HEK293T (cell line): ENCODE measurements at regions not wholly inside any gene's neighbourhood (a gene's known extent, or its start where the extent isn't known, plus 50 kb on each side); places are given as distances from the start of the nearest gene placed in this dataset.

Experiments used
- CTCF ChIA-PET: fragments of 350-600 bp; formaldehyde crosslinking; extraction: SDS; loops from one replicate; lab custom pipeline; 2021; ENCODE audit warnings: antibody characterized with exemption, inconsistent platforms; lab: Yijun Ruan, JAX
- POLR2A ChIA-PET: fragments of 350-600 bp; formaldehyde crosslinking; extraction: SDS; loops from one replicate; lab custom pipeline; 2020; ENCODE audit warnings: antibody characterized with exemption, inconsistent platforms; lab: Yijun Ruan, JAX
- DNase-seq: peaks from one replicate; pipeline ENCODE4 v3.0.0; 2012; ENCODE audit warnings: mixed read lengths; ENCODE audit errors: extremely low spot score
- ARNT ChIP-seq: fragments of 450-650 bp; IDR thresholded peaks from 2 replicates; pipeline ENCODE4 v1.6.1; 2017; ENCODE audit warnings: mild to moderate bottlenecking
- BHLHE40 ChIP-seq: fragments of 450-650 bp; IDR thresholded peaks from 2 replicates; pipeline ENCODE4 v1.6.1; 2016; ENCODE audit warnings: mild to moderate bottlenecking, moderate library complexity, borderline replicate concordance
- CTBP1 ChIP-seq: fragments of 450-650 bp; IDR thresholded peaks from 2 replicates; pipeline ENCODE4 v1.6.1; 2016; ENCODE audit warnings: borderline replicate concordance
- ELF4 ChIP-seq: fragments of 450-650 bp; IDR thresholded peaks from 2 replicates; pipeline ENCODE4 v1.6.1; 2017; ENCODE audit warnings: antibody characterized with exemption
- FOXA1 ChIP-seq: fragments of 450-650 bp; IDR thresholded peaks from 2 replicates; pipeline ENCODE4 v1.6.1; 2016; ENCODE audit warnings: mild to moderate bottlenecking
- FOXK2 ChIP-seq: fragments of 450-650 bp; IDR thresholded peaks from 2 replicates; pipeline ENCODE4 v1.6.1; 2016; ENCODE audit warnings: mild to moderate bottlenecking
- FOXM1 ChIP-seq: fragments of 450-650 bp; IDR thresholded peaks from 2 replicates; pipeline ENCODE4 v1.6.1; 2017; ENCODE audit warnings: mild to moderate bottlenecking, borderline replicate concordance
- HDGF ChIP-seq: fragments of 450-650 bp; IDR thresholded peaks from 2 replicates; pipeline ENCODE4 v1.6.1; 2017; ENCODE audit warnings: antibody characterized with exemption, borderline replicate concordance
- L3MBTL2 ChIP-seq: fragments of 450-650 bp; conservative IDR thresholded peaks from 2 replicates; pipeline ENCODE4 v1.6.1; 2016; ENCODE audit warnings: mild to moderate bottlenecking
- LEF1 ChIP-seq: fragments of 450-650 bp; IDR thresholded peaks from 2 replicates; pipeline ENCODE4 v1.6.1; 2017; ENCODE audit warnings: mild to moderate bottlenecking, borderline replicate concordance
- NFRKB ChIP-seq: fragments of 450-650 bp; IDR thresholded peaks from 2 replicates; pipeline ENCODE4 v1.6.1; 2016; ENCODE audit warnings: mild to moderate bottlenecking, moderate library complexity
- PKNOX1 ChIP-seq: fragments of 450-650 bp; IDR thresholded peaks from 2 replicates; pipeline ENCODE4 v1.6.1; 2016
- SP1 ChIP-seq: fragments of 450-650 bp; IDR thresholded peaks from 2 replicates; pipeline ENCODE4 v1.6.1; 2017
- SUZ12 ChIP-seq: fragments of 450-650 bp; IDR thresholded peaks from 2 replicates; pipeline ENCODE4 v1.6.1; 2016; ENCODE audit warnings: mild to moderate bottlenecking
- TARDBP ChIP-seq: fragments of 450-650 bp; IDR thresholded peaks from 2 replicates; pipeline ENCODE4 v1.6.1; 2016
- ZNF384 ChIP-seq: fragments of 450-650 bp; IDR thresholded peaks from 2 replicates; pipeline ENCODE4 v1.6.1; 2016

DNA sequence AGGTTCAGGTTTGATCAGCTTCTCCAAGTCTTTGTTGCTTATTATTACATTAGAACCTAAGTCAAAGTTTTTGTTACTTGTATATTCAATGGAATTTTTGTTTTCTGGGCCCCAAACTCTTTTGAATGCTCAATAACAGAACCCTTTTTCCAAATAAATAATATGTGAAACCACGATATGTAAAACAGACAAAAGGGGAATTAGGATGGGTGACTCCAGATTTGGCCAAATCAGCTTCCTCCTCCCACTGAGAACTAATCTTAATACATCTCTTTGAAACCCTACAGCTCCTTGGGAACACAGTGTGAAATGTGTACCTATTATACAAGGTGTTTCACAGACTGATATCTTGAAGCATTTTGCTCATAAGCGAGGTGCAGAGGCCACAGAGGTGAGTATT lies 67.0 kb upstream of the TNFSF18 start:
- POLR2A ChIA-PET, result no interaction called here
- CTCF ChIA-PET, result interaction anchor here (0.7 kb wide), 1 partner anchor 23 kb away, joined by 3 read pairs; no protein-coding TSS in a partner anchor
- no peak for TF ChIP-seq NFRKB
- TF ChIP-seq ELF4, result no peak
- no peak for TF ChIP-seq ARNT
- TF ChIP-seq LEF1, result no peak
- no peak for TF ChIP-seq BHLHE40
- TF ChIP-seq SP1, result no peak
- TF ChIP-seq CTBP1, result no peak
- TF ChIP-seq PKNOX1, result no peak
- TF ChIP-seq FOXM1, result no peak
- no peak for TF ChIP-seq HDGF
- TF ChIP-seq FOXA1, result no peak
- TF ChIP-seq ZNF384, result no peak
- no peak for TF ChIP-seq L3MBTL2
- TF ChIP-seq TARDBP, result no peak
- no peak for DNase-seq

DNA sequence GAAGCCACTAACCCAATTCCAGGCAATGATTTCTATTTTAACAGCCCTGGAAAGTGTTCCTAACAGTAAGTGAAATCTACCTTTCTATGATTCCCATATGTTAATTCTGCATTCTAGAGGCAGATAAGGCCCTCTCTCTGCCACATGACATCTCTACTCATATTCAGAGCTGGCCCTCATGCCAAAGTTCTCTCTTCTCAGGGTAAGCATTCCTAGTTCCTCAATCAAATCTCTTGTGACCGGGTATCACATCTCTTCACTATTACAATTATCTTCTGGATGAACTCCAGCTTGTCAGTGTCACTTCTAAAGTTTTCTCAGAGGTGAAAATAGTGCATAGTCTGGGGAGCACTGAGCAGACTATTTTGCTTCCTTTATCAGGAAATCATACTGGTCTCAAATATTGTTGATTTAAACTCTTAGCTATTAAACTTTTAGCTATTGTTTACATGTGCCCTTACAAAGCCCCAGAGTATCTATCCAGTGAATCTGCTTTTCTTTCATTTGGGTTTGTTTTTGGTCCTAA lies 66.4 kb upstream of the TNFSF18 start:
- ChIA-PET CTCF (no interaction called here), POLR2A (no interaction called here)
- no peak for DNase-seq
- no peak for TF ChIP-seq PKNOX1
- no peak for TF ChIP-seq L3MBTL2
- no peak for TF ChIP-seq FOXM1
- no peak for TF ChIP-seq HDGF
- no peak for TF ChIP-seq ZNF384
- TF ChIP-seq TARDBP, result no peak
- TF ChIP-seq FOXA1, result no peak
- TF ChIP-seq NFRKB, result no peak
- no peak for TF ChIP-seq ARNT
- TF ChIP-seq SP1, result no peak
- TF ChIP-seq FOXK2, result no peak
- no peak for TF ChIP-seq ELF4
- no peak for TF ChIP-seq LEF1

DNA sequence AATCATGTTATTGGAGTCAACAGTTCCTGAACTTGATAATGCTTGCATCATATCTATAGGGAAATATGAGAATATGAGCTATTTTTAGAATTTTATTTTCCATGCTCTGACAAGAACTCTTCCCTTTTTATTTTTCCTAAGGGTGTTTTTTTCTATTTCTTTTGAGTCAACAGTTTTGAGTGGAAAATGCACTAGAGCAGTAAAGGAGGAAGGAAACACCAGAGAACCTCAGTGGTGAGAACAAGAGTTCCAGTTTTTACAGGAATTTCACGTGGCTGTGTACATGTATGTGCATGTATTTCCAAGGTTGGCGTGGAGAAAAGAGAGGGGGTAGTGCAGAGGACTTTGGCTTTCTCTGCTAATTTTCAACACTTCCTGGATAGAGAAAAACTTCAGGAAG lies 63.6 kb upstream of the TNFSF18 start:
- ChIA-PET POLR2A (no interaction called here), CTCF (no interaction called here)
- TF ChIP-seq L3MBTL2 (no peak), ZNF384 (no peak), FOXM1 (no peak)

GRCh38 chr1:173113015-173113741 lies 62.4 kb upstream of the TNFSF18 start:
- TF ChIP-seq ARNT (no peak), CTBP1 (no peak), FOXA1 (no peak), SP1 (no peak), FOXK2 (no peak), TARDBP (no peak), L3MBTL2 (no peak), FOXM1 (no peak), ZNF384 (no peak)
- CTCF ChIA-PET, result no interaction called here
- no peak for DNase-seq
- POLR2A ChIA-PET, result no interaction called here

More for the DNA sequence above, 63.6 kb upstream of the TNFSF18 start:
- DNase-seq, result no peak

GRCh38 chr1:173112129-173112528 lies 61.4 kb upstream of the TNFSF18 start:
- ChIA-PET POLR2A (no interaction called here), CTCF (no interaction called here)
- no peak for TF ChIP-seq ARNT
- no peak for TF ChIP-seq HDGF
- TF ChIP-seq SP1, result no peak
- no peak for TF ChIP-seq BHLHE40
- TF ChIP-seq FOXA1, result no peak
- TF ChIP-seq ELF4, result no peak
- TF ChIP-seq LEF1, result no peak
- no peak for TF ChIP-seq PKNOX1
- DNase-seq, result no peak

GRCh38 chr1:173107696-173108095 lies 57.0 kb upstream of the TNFSF18 start:
- ChIA-PET CTCF (no interaction called here), POLR2A (no interaction called here)
- DNase-seq, result no peak
- TF ChIP-seq BHLHE40 (no peak), FOXK2 (no peak), NFRKB (no peak), SP1 (no peak), LEF1 (no peak), ELF4 (no peak), HDGF (no peak), TARDBP (no peak), L3MBTL2 (no peak), FOXM1 (no peak), SUZ12 (no peak), ARNT (no peak), FOXA1 (no peak)
